IMR-90 (cell line): ENCODE measurements at regions not wholly inside any gene's neighbourhood (a gene's known extent, or its start where the extent isn't known, plus 50 kb on each side); places are given as distances from the start of the nearest gene placed in this dataset.

Source experiments
- MAZ ChIP-seq: IDR thresholded peaks from 2 replicates; pipeline ENCODE4 v1.6.1; 2012; ENCODE audit warnings: low read depth, mild to moderate bottlenecking, low read length, improper control_type of control experiment, moderate library complexity, borderline replicate concordance
- POLR2A ChIP-seq: IDR thresholded peaks from 2 replicates; pipeline ENCODE4 v1.6.1; 2012; ENCODE audit warnings: mild to moderate bottlenecking, low read depth, low read length
- RFX5 ChIP-seq: IDR thresholded peaks from 2 replicates; pipeline ENCODE4 v1.8.0; 2012; ENCODE audit warnings: low read depth, mild to moderate bottlenecking, low read length, moderate library complexity
- SMC3 ChIP-seq: fragments of 150-350 bp; IDR thresholded peaks from 2 replicates; pipeline ENCODE4 v1.6.1; 2016; ENCODE audit warnings: low read depth, mild to moderate bottlenecking, antibody characterized with exemption, low read length, moderate library complexity
- USF2 ChIP-seq: fragments of 150-350 bp; IDR thresholded peaks from 2 replicates; pipeline ENCODE4 v1.6.1; 2017; ENCODE audit warnings: mild to moderate bottlenecking, antibody characterized with exemption, low read length, low read depth
- TF ChIP-seq, protein P1 (sequence below): conservative IDR thresholded peaks from 2 replicates; pipeline ENCODE4 v1.5.1; 2012; ENCODE audit warnings: mild to moderate bottlenecking, low read depth, low read length, improper control_type of control experiment
- TF ChIP-seq, protein P2 (sequence below): fragments of 150-350 bp; IDR thresholded peaks from 2 replicates; pipeline ENCODE4 v1.6.1; 2016; ENCODE audit warnings: low read depth, mild to moderate bottlenecking, low read length, moderate library complexity, borderline replicate concordance

GRCh38 chr5:164207646-164208045 is 702.2 kb downstream of the MAT2B start:
- TF ChIP-seq, protein P1, sequence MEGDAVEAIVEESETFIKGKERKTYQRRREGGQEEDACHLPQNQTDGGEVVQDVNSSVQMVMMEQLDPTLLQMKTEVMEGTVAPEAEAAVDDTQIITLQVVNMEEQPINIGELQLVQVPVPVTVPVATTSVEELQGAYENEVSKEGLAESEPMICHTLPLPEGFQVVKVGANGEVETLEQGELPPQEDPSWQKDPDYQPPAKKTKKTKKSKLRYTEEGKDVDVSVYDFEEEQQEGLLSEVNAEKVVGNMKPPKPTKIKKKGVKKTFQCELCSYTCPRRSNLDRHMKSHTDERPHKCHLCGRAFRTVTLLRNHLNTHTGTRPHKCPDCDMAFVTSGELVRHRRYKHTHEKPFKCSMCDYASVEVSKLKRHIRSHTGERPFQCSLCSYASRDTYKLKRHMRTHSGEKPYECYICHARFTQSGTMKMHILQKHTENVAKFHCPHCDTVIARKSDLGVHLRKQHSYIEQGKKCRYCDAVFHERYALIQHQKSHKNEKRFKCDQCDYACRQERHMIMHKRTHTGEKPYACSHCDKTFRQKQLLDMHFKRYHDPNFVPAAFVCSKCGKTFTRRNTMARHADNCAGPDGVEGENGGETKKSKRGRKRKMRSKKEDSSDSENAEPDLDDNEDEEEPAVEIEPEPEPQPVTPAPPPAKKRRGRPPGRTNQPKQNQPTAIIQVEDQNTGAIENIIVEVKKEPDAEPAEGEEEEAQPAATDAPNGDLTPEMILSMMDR = no peak
- TF ChIP-seq POLR2A = no peak
- TF ChIP-seq USF2 = no peak
- TF ChIP-seq MAZ = no peak
- TF ChIP-seq RFX5 = no peak
- TF ChIP-seq, protein P2, sequence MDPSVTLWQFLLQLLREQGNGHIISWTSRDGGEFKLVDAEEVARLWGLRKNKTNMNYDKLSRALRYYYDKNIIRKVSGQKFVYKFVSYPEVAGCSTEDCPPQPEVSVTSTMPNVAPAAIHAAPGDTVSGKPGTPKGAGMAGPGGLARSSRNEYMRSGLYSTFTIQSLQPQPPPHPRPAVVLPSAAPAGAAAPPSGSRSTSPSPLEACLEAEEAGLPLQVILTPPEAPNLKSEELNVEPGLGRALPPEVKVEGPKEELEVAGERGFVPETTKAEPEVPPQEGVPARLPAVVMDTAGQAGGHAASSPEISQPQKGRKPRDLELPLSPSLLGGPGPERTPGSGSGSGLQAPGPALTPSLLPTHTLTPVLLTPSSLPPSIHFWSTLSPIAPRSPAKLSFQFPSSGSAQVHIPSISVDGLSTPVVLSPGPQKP = no peak
- no peak for TF ChIP-seq SMC3
